C1 segment of cervical spinal cord (tissue), 14 donors: ENCODE measurements at regions not wholly inside any gene's neighbourhood (a gene's known extent, or its start where the extent isn't known, plus 50 kb on each side); places are given as distances from the start of the nearest gene placed in this dataset.

Experiments
- DNase-seq, 14 donors: peaks; one replicate each; lab custom pipeline; 2025; lab: John Stamatoyannopoulos, UW

GRCh38 chr3:3560591-3561311 is 238.5 kb upstream of the LRRN1 start:
- DNase-seq: no peak

DNA sequence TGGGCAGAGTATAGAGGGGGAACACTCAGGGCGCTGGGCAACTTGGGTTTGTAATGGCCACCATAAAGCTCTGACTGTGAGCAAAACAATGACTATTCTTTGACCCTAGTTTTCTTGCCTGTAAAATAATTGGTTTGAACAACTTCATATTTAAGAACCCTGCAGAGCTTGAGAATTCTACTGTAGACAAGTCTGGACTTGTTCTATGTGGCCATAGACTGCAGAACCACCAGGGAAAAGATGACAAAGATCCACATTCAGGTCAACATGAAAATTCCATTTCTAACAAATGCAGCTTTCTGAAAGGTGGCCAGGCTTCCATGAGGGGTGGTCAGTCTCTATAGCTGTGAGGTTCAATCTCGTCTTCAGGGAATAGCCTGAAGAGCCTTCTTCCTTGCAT is 239.4 kb upstream of the LRRN1 start:
- no peak for DNase-seq

DNA sequence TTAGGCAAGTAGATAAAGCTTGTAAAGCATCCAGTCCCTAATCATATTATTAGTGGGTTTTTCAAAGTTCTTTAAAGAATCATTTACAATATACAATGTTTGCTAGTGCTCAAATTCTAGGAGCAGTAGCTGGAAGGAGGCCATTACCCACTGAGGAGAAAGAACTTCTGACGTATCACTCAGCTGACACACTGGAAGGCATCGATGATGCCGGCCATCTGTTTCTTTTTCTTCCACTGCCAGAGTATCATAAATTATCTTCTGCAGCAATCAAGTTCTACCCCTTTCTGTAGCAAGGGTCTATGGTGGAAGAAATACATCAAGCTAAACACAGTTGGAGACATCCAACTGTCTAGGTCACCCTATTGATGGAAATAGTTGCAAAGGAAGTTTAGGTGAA is 243.2 kb upstream of the LRRN1 start:
- DNase-seq: no peak

- no peak for DNase-seq
These were observed 246.0 kb upstream of the LRRN1 start for GRCh38 chr3:3553236-3553635.

DNA sequence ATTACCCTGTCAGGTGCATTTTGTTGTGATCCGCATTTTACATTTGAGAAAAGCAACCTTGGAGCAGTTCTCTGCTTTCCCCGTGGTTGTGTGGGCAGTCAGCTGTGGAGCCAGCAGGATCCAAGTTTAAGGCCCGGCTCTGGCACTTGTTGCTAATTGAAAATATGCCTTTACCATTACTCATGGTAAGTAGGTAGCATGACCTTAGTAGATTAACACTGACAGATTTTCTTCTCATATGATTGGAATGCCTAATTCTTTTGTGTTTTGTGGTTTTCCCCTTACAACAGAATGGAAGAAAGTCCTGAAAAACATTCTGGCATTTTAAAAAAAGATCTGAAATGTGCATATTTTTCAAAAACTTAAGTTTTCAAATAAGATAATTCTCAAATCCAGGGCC is 246.5 kb upstream of the LRRN1 start:
- no peak for DNase-seq

DNA sequence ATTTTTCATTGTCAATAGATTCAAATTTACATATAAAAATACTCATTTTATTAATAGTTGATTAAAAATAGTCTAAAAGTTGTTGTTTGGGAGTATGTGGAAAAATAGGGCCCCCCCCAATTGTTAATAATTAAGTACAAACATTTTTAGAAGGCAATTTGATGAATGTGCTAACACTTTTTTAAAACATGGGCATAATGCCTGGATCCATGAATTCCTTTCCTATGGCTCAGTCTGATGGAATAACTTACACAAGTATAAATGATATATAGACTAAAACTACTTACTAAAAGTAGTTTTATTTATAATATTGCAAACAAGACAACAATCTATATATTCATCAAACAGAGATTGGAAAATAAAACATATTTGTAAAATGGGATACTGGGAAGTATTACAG is 247.2 kb upstream of the LRRN1 start:
- no peak for DNase-seq

GRCh38 chr3:3545360-3545759 is 253.9 kb upstream of the LRRN1 start:
- no peak for DNase-seq

DNA sequence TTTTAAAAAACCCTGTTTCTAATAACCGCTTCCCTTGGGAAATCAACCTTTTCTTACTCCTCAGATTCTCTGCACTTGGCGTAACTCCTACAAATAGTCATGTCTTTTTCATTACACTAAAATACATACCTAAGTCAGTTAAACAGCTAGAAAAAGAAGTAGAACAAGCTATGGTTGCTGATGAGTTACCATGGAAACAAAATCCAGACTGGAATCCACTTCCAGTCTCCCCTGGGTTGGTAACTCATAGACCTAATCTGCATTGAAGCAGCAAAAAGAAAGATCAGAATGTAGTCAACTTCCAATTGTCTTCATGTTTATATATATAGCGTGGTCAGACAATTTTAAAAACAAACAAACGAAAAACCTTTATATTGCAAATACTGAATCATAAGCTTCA is 260.8 kb upstream of the LRRN1 start:
- no peak for DNase-seq

DNA sequence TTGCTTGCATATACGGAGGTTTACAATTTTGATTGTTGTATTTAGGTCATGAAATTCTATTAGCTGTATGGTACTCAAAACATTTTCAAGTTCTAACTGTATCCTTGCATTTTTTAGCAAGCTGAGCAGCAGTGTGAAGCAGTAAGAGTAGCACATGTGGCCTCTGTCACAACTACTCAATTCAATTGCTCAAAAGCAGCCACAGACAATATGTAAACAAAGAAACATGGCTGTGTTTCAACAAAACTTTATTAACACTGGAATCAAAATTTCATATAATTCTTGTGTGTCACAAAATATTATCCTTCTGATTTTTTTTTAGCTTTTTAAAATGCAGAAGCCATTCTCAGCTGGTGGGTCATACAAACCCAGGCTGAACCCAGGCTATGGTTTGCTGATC is 266.7 kb upstream of the LRRN1 start:
- DNase-seq: no peak

GRCh38 chr3:3531476-3531875 is 267.8 kb upstream of the LRRN1 start:
- DNase-seq: no peak

DNA sequence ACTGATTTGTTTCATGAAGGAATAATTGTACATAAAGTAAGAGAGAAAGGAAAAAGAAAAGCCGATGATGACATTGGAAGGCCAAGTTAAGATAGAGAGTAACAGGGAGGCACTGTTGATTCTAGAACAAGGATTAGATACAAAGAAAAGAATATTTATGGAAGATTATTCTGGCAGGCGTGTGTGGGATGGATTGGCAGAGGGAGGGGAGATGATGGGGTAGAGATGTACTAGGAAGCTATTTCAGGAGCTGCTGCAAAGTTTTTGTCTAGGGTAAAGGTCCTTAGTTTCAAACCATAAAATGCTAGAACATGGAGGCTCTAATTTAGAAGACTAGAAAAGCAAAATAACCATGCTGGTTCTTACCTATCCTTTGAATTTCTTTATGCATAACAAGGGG is 280.0 kb upstream of the LRRN1 start:
- no peak for DNase-seq

DNA sequence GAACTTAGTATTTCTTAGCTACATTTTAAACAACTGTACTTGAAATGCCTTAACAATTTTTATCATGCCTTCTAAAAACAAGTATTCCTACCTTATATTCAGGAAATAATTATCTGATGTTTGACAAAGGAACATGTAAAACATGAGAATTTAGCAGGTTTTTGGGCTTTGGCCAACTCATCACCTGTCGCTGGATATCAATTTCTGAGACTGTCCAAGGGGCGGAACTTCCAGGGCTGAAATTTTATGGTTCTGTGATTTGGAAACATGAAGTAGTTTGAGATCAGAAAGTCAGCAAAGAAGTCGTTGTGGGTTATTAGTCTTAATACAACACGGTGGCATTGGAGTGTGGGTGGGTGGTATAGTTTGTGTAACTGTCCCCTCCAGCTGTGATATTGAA is 282.2 kb upstream of the LRRN1 start:
- DNase-seq: no peak

- DNase-seq: no peak
These were observed 282.8 kb upstream of the LRRN1 start for GRCh38 chr3:3516384-3516783.

DNA sequence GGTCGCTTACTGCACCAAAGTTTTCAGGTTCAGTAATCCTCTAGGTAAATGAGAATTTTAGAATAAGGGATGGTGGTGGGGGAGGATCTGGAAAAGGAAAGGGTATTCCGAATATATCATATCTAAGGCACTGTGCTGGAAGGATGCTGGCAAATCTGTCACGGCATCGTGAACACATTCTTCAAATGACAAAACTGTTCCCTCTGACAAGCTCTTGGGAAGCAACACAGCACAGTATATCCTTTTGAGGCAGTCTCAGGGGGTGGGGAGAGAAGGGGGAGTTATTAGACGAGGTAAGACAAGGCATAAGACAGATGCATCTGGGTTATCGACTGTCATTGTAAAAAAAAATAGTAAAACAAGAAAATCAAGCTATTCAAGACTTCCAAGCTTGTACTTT is 289.6 kb upstream of the LRRN1 start:
- no peak for DNase-seq

GRCh38 chr3:3504686-3505085 is 294.5 kb upstream of the LRRN1 start:
- DNase-seq: no peak

DNA sequence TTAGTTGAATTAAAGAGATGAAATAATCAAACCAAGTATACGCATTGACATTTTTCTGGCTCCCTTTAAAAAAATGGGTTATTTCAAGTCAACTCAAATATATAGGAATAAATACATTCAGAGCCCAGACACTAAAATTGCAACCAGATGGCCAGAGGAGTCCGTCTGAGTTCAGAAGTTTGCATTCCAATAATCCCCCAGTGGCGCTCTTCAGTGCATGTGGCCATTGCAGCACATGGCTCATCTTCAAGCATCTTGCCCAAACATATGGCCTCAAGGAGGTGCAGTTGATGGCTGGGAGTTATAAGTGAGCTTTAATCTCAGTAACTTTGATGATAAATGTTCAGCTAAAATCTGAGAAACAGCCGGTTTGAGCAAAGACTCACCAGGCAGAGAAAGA is 295.8 kb upstream of the LRRN1 start:
- DNase-seq: no peak

- no peak for DNase-seq
These were observed 299.2 kb upstream of the LRRN1 start for GRCh38 chr3:3499987-3500386.

- DNase-seq: no peak
These were observed 300.1 kb upstream of the LRRN1 start for GRCh38 chr3:3499012-3499562.

DNA sequence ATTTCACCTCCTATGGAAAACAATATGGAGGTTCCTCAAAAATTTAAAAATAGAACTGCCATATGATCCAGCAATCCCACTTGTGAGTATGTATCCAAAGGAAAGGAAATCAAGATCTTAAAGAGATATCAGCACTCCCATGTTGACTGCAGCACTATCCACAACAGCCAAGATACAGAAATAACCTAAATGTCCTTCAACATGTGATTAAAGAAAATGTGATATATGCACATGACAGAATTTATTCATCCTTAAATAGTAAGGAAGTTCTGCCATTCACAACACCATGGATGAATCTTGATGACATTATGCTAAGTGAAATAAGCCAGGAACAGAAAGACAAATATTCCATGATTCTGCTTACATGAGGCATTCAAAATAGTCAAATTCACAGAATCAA is 303.6 kb upstream of the LRRN1 start:
- DNase-seq: no peak

DNA sequence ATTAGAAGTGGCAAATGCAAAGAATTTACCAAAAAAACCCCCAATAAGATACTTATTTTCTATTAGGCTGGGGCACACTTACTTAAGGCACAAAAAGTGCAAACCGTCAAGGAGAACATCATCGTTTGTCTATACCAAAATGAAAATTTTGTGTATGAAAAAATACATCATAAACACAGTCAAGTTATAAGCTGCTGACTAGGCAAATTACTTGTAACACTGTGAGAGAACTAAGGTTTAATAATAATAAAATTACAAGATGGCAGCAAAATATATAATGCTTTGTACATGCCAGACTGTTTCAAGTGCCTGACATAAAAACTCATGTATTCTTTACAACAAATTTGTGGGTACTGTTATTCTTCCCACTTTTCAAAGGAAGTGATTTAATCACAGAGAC is 297.2 kb upstream of the CRBN start:
- no peak for DNase-seq

DNA sequence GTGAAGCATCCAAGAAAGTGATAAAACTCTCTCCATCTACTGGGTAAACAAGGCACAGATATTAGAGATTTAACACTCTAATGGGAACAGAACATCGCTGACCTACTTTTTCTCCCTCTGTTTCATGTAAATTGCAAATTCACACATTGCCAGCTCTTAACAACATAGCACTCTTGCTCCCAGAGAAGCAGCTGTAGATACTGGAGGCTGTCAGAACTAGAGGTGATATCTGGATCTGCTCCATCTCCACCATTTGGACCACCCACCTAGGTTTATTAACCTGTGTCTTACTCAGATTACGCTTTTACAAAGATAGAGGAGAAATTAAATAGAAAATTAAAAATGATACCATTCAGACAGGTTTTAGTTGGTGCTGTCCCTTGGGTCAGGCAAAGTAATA is 289.1 kb upstream of the CRBN start:
- DNase-seq: no peak

DNA sequence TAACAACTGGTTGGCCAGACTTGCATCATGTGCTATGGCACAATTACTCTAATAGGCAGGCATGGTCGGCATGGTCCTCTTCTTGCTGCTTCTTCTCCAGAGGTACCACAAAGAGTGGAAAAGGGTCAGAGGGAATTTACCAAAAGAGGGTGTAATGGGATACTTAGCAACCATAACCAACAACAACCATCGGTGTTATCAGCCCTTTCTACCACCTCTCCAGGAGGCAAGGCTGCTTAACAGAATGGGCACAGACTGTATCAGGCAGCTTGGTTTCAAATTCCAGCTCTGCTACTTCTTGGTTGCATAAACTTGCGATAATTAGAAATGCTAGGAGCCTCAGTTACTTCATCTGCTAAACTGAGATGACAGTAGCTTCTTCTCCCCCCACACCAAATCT is 284.6 kb upstream of the CRBN start:
- DNase-seq: no peak

DNA sequence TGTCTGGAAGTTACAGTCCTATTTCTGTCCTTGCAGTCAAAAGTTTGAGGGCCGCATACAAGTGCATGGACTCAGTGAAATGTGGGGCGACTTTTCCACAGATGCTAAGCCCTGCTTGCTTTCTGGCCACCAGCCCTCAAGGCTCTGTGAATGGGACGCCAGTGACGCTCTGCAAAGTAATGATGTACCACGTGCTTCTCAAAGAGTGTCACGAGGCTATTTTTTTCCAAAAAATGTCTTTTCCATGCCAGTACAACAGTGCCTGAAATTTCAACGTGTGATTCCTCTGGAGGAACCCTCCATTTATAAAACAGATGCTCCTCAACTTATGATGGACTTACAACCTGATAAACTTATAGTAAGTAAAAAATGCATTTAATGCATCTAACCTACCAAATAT is 281.8 kb upstream of the CRBN start:
- DNase-seq: no peak

DNA sequence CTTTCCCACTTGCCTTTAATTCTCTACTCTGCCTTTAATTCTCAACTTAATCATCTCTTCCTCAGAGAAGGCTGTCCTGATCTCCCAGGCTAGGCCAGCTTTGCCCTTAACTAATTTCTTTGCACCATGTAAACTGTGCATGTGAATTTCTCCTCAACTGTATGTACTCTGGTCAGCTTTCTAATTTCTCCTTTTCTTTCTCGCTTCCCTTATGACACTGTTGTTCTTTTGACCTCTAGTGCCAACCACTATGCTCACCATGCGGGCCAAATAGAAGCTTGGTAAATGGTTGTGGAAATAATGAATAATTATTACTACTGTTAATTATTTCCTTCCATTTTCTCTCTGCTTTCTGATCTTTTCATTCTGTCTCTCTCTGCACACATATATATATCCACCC is 269.0 kb upstream of the CRBN start:
- no peak for DNase-seq
